ENCODE measurements at regions not wholly inside any gene's neighbourhood (a gene's known extent, or its start where the extent isn't known, plus 50 kb on each side); places are given as distances from the start of the nearest gene placed in this dataset.

- no peak for DNase-seq
Observed at GRCh38 chr2:17122887-17123501, 395.2 kb downstream of the RAD51AP2 start.

- no peak for DNase-seq
Observed at GRCh38 chr2:17115466-17115865, 402.8 kb downstream of the RAD51AP2 start.

GRCh38 chr2:17115042-17115441 lies 403.2 kb downstream of the RAD51AP2 start:
- no peak for DNase-seq

GRCh38 chr2:17107871-17108270 lies 410.4 kb downstream of the RAD51AP2 start:
- DNase-seq: no peak

- DNase-seq: no peak
Observed at GRCh38 chr2:17107151-17107550, 411.1 kb downstream of the RAD51AP2 start.

GRCh38 chr2:17106418-17106817 lies 411.8 kb downstream of the RAD51AP2 start:
- DNase-seq: no peak

- DNase-seq: no peak
Observed at GRCh38 chr2:17104454-17104853, 413.8 kb downstream of the RAD51AP2 start.

- DNase-seq: no peak
Observed at GRCh38 chr2:17101596-17101995, 416.6 kb downstream of the RAD51AP2 start.

- DNase-seq: no peak
Observed at GRCh38 chr2:17101091-17101490, 417.1 kb downstream of the RAD51AP2 start.

GRCh38 chr2:17095340-17095739 lies 422.9 kb downstream of the RAD51AP2 start:
- no peak for DNase-seq

GRCh38 chr2:17093712-17094111 lies 424.5 kb downstream of the RAD51AP2 start:
- DNase-seq: no peak

- DNase-seq: no peak
Observed at GRCh38 chr2:17086990-17087389, 421.4 kb upstream of the CYRIA start.

- no peak for DNase-seq
Observed at GRCh38 chr2:17085546-17086202, 420.0 kb upstream of the CYRIA start.

GRCh38 chr2:17084877-17085276 lies 419.2 kb upstream of the CYRIA start:
- DNase-seq: no peak

GRCh38 chr2:17083902-17084301 lies 418.3 kb upstream of the CYRIA start:
- no peak for DNase-seq

GRCh38 chr2:17079262-17079661 lies 413.6 kb upstream of the CYRIA start:
- DNase-seq: no peak

GRCh38 chr2:17076533-17076932 lies 410.9 kb upstream of the CYRIA start:
- DNase-seq: no peak

- DNase-seq: no peak
Observed at GRCh38 chr2:17070711-17071110, 405.1 kb upstream of the CYRIA start.

- DNase-seq: no peak
Observed at GRCh38 chr2:17069564-17069963, 403.9 kb upstream of the CYRIA start.

- no peak for DNase-seq
Observed at GRCh38 chr2:17068021-17068420, 402.4 kb upstream of the CYRIA start.

GRCh38 chr2:17065536-17065935 lies 399.9 kb upstream of the CYRIA start:
- DNase-seq: no peak

- DNase-seq: no peak
Observed at GRCh38 chr2:17061028-17061427, 395.4 kb upstream of the CYRIA start.

GRCh38 chr2:17059458-17059857 lies 393.8 kb upstream of the CYRIA start:
- no peak for DNase-seq

GRCh38 chr2:17058772-17059402 lies 393.3 kb upstream of the CYRIA start:
- DNase-seq: no peak
